ENCODE measurements at regions not wholly inside any gene's neighbourhood (a gene's known extent, or its start where the extent isn't known, plus 50 kb on each side); places are given as distances from the start of the nearest gene placed in this dataset.

- ATAC-seq: peak; percentile 75
- H3K4me3 ChIP-seq: no peak overlapping the region
Measured at GRCh38 chr5:112551419-112552032, 132.4 kb upstream of the EPB41L4A start.

GRCh38 chr5:112552216-112552615 lies 133.1 kb upstream of the EPB41L4A start:
- DNase-seq (no peak), ATAC-seq (no peak)
- Histone ChIP-seq H3K4me1 (ENCODE audit: low read depth) (no peaks in the 10 kb centered on the region), H3K36me3 (ENCODE audit: low read depth) (no peaks in the 10 kb centered on the region), H3K9me3 (no peaks in the 10 kb centered on the region), H3K4me3 (no peak overlapping the region)
- TF ChIP-seq CTCF (IDR thresholded peaks at IDR 0.05): no peak
- intact Hi-C loops (cut with DNase I, micrococcal nuclease): loop anchor here in 1 of 2 donors (5.0 kb wide), 1 partner anchor 205 kb away; no protein-coding TSS in a partner anchor

More at GRCh38 chr5:112551419-112552032, 132.4 kb upstream of the EPB41L4A start:
- Histone ChIP-seq H3K4me1 (ENCODE audit: low read depth) (no peaks in the 10 kb centered on the region), H3K36me3 (ENCODE audit: low read depth) (no peaks in the 10 kb centered on the region), H3K9me3 (no peaks in the 10 kb centered on the region)
- TF ChIP-seq CTCF (IDR thresholded peaks at IDR 0.05): peak; percentile 56
- intact Hi-C loops (cut with DNase I, micrococcal nuclease): loop anchor here (2.0 to 5.0 kb wide), 2 partner anchors 205 to 206 kb away; no protein-coding TSS in a partner anchor
- DNase-seq: peak in 1 of 3 donors; percentile 77

- Histone ChIP-seq H3K36me3 (ENCODE audit: low read depth) (no peaks in the 10 kb centered on the region), H3K4me1 (ENCODE audit: low read depth) (no peaks in the 10 kb centered on the region), H3K9me3 (no peaks in the 10 kb centered on the region), H3K4me3 (no peak overlapping the region)
- TF ChIP-seq CTCF (IDR thresholded peaks at IDR 0.05): no peak
- ATAC-seq (no peak), DNase-seq (no peak)
- intact Hi-C loops (cut with DNase I, micrococcal nuclease): loop anchor here in 1 of 2 donors (5.0 kb wide), 1 partner anchor 205 kb away; no protein-coding TSS in a partner anchor
Measured at GRCh38 chr5:112552791-112553190, 133.7 kb upstream of the EPB41L4A start.

- ATAC-seq (no peak), DNase-seq (no peak)
- no peaks in the 10 kb centered on the region for H3K36me3 ChIP-seq (ENCODE audit: low read depth)
- no peak overlapping the region for H3K4me3 ChIP-seq
- H3K9me3 ChIP-seq: no peaks in the 10 kb centered on the region
- no peak for TF ChIP-seq CTCF (IDR thresholded peaks at IDR 0.05)
- H3K4me1 ChIP-seq (ENCODE audit: low read depth): no peaks in the 10 kb centered on the region
- intact Hi-C loops (cut with DNase I, micrococcal nuclease): loop anchor here in 1 of 2 donors (5.0 kb wide), 1 partner anchor 203 kb away; no protein-coding TSS in a partner anchor
Measured at GRCh38 chr5:112554101-112554977, 135.3 kb upstream of the EPB41L4A start.

GRCh38 chr5:112555197-112555596 lies 136.1 kb upstream of the EPB41L4A start:
- no peaks in the 10 kb centered on the region for H3K9me3 ChIP-seq
- no peak overlapping the region for H3K4me3 ChIP-seq
- no peaks in the 10 kb centered on the region for H3K36me3 ChIP-seq (ENCODE audit: low read depth)
- intact Hi-C loops (cut with DNase I, micrococcal nuclease): no loop called here
- TF ChIP-seq CTCF (IDR thresholded peaks at IDR 0.05): no peak
- no peak for ATAC-seq
- no peaks in the 10 kb centered on the region for H3K4me1 ChIP-seq (ENCODE audit: low read depth)
- no peak for DNase-seq
